B cell (primary cell): ENCODE measurements at regions not wholly inside any gene's neighbourhood (a gene's known extent, or its start where the extent isn't known, plus 50 kb on each side); places are given as distances from the start of the nearest gene placed in this dataset.

ENCODE experiments used
- ATAC-seq: fragments of 200-7000 bp; cut with Tn5 transposase; one replicate; pipeline ENCODE4 v1.10.0; 2021; ENCODE audit warnings: low read depth, mild to moderate bottlenecking, moderate number of reproducible peaks, moderate library complexity
- CTCF ChIA-PET: fragments of 350-600 bp; sonication (Branson Sonifier 250); formaldehyde crosslinking; loops from one replicate; lab custom pipeline; 2021; ENCODE audit warnings: antibody characterized with exemption, inconsistent platforms; lab: Charles Lee
- POLR2A ChIA-PET: fragments of 350-600 bp; sonication (Branson Sonifier 250); formaldehyde crosslinking; loops from one replicate; lab custom pipeline; 2021; ENCODE audit warnings: antibody characterized with exemption; lab: Charles Lee
- DNase-seq: peaks from one replicate; pipeline ENCODE4 v3.0.0; 2013
- H2AFZ ChIP-seq: 2 replicates; pipeline ENCODE4 v1.6.1; 2012; ENCODE audit warnings: mild to moderate bottlenecking, low read depth, low read length; ENCODE audit not compliant: insufficient read depth, poor library complexity, severe bottlenecking
- H3K27ac ChIP-seq, 2 donors: 1 replicate in 1 of 2; 2 replicates in 1 of 2; pipeline ENCODE4 v1.5.1; 2012 to 2013; ENCODE audit warnings: low read length in 2 of 2, mild to moderate bottlenecking in 2 of 2, moderate library complexity in 1 of 2
- H3K27me3 ChIP-seq, 4 experiments: fragments of 200-600 bp in 1 of 4; sonication (generic) in 1 of 4; replicated peaks in 1 of 4; 1 replicate in 2 of 4; 2 replicates in 2 of 4; pipeline versions ENCODE4 v1.6.1 to v1.7.0; 2013 to 2016; ENCODE audit warnings: low read length in 3 of 4, mild to moderate bottlenecking in 2 of 4, mixed read lengths in 1 of 4, moderate library complexity in 1 of 4; ENCODE audit not compliant: insufficient read depth in 4 of 4, control insufficient read depth in 3 of 4; ENCODE audit errors: control extremely low read depth in 1 of 4
- H3K36me3 ChIP-seq, 2 experiments: replicated peaks in 1 of 2; 1 replicate in 1 of 2; 2 replicates in 1 of 2; pipeline versions ENCODE4 v1.6.1 to v1.7.1; 2013; ENCODE audit warnings: low read length in 1 of 2; ENCODE audit not compliant: insufficient read depth in 2 of 2, control insufficient read depth in 1 of 2; ENCODE audit errors: control extremely low read depth in 1 of 2, extremely low read depth in 1 of 2
- H3K4me1 ChIP-seq, 2 donors: fragments of 200-600 bp in 1 of 2; sonication (generic) in 1 of 2; 1 replicate in 1 of 2; 2 replicates in 1 of 2; pipeline versions ENCODE4 v1.5.1 to v1.6.1; 2013 to 2017; ENCODE audit warnings: low read length in 2 of 2; ENCODE audit not compliant: control insufficient read depth in 2 of 2, insufficient read depth in 2 of 2
- H3K4me2 ChIP-seq: replicated peaks from 2 replicates; pipeline ENCODE3; 2012; ENCODE audit warnings: mild to moderate bottlenecking, low read depth, low read length; ENCODE audit not compliant: poor library complexity, severe bottlenecking
- H3K4me3 ChIP-seq, 5 experiments: fragments of 200-600 bp in 1 of 5; sonication (generic) in 1 of 5; 1 replicate in 3 of 5; 2 replicates in 2 of 5; pipeline versions ENCODE4 v1.5.1 to v1.7.0; 2011 to 2016; ENCODE audit warnings: low read length in 4 of 5, mild to moderate bottlenecking in 4 of 5, low read depth in 2 of 5, control low read depth in 1 of 5, moderate library complexity in 1 of 5; ENCODE audit not compliant: insufficient read depth in 1 of 5; ENCODE audit errors: control extremely low read depth in 1 of 5, extremely low read depth in 1 of 5
- H3K79me2 ChIP-seq: fragments of 200-600 bp; sonication (generic); one replicate; pipeline ENCODE4 v1.6.0; 2016; ENCODE audit warnings: low read length; ENCODE audit not compliant: control insufficient read depth, insufficient read depth
- H3K9ac ChIP-seq: fragments of 200-600 bp; sonication (generic); 2 replicates; pipeline ENCODE4 v1.6.1; 2017; ENCODE audit warnings: mild to moderate bottlenecking, low read length, moderate library complexity
- H3K9me3 ChIP-seq, 3 donors: one replicate each; pipeline versions ENCODE4 v1.6.1 to v1.7.1; 2013; ENCODE audit warnings: low read length in 2 of 3; ENCODE audit not compliant: control insufficient read depth in 2 of 3, insufficient read depth in 1 of 3; ENCODE audit errors: control extremely low read depth in 1 of 3
- H4K20me1 ChIP-seq: 2 replicates; pipeline ENCODE4 v1.6.0; 2012; ENCODE audit warnings: mild to moderate bottlenecking, low read length; ENCODE audit not compliant: insufficient read depth, control insufficient read depth, poor library complexity, severe bottlenecking
- H3K27ac Mint-ChIP-seq: one replicate; pipeline ENCODE4 v1.8.0; 2021; ENCODE audit warnings: mixed read lengths
- H3K27me3 Mint-ChIP-seq: one replicate; pipeline ENCODE4 v1.8.0; 2021; ENCODE audit warnings: mixed read lengths
- H3K4me1 Mint-ChIP-seq: one replicate; pipeline ENCODE4 v1.8.0; 2021; ENCODE audit warnings: mixed read lengths
- H3K4me3 Mint-ChIP-seq: one replicate; pipeline ENCODE4 v1.8.0; 2021; ENCODE audit warnings: mixed read lengths
- H3K9me3 Mint-ChIP-seq: one replicate; pipeline ENCODE4 v1.8.0; 2022; ENCODE audit warnings: mixed read lengths; ENCODE audit not compliant: insufficient read depth
- EZH2 ChIP-seq: IDR thresholded peaks from 2 replicates; pipeline ENCODE4 v1.6.1; 2012; ENCODE audit warnings: borderline replicate concordance, low read depth, mild to moderate bottlenecking, moderate library complexity, low read length; ENCODE audit not compliant: insufficient read depth, poor library complexity, severe bottlenecking
- WGBS: methylation state at CpG from one replicate; pipeline ENCODE4 v1.1.5; 2013; ENCODE audit warnings: missing lambda C conversion rate; ENCODE audit not compliant: insufficient coverage; 5-methylcytosine and 5-hydroxymethylcytosine counted together
- intact Hi-C: fragments of 100-400 bp; cut with micrococcal nuclease; formaldehyde crosslinking; loops from one replicate; pipeline ENCODE4 v1.10.0; 2022
- TF ChIP-seq, protein P1 (sequence below): fragments of 200-600 bp; IDR thresholded peaks from one replicate; pipeline ENCODE4 v1.8.0; 2022; ENCODE audit warnings: antibody characterized with exemption, mild to moderate bottlenecking

DNA sequence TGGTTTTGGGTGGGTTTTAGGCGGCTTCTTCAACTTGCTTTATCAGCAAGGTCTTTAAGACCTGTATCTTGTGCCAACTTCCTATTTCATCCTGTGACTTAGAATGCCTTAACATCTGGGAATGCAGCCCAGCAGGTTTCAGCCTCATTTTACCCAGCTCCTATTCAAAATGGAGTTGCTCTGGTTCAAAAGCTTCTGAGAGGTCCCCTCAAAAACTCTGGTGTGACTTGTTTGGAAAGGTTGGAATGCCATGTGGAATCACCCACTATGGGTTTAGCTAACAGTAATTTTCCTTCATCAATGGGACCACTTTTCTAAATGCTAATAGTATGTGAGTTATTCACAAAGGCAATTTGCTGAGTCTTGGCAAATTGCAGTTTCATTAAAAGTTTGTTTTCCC lies 509.4 kb upstream of the SMIM21 start:
- H3K27ac ChIP-seq = no peak overlapping the region
- CTCF ChIA-PET = no interaction called here

DNA sequence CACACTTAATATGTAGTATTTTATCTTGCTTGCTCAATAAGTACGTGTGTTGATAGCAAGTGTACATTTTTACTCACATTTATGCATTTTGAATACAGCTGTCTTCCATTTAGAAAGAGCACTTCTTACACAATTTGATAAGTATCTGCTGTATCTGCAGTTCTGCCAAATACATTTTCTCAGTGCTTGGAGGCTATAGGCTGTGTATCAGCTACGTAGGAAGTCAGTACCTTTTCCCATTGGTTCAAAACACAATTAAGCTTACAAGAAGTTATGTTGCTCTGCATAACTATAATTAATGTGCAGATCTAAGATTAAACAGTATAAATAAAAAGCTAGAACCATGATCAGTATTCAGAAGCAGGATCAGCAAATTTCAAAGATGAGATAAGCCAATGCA lies 503.6 kb upstream of the SMIM21 start:
- Histone ChIP-seq H3K9me3 (no peaks in the 10 kb centered on the region), H3K9ac (no peak overlapping the region), H3K4me1 (no peaks in the 10 kb centered on the region), H3K4me2 (no peak overlapping the region), H3K27ac (no peak overlapping the region), H3K4me3 (no peak overlapping the region), H4K20me1 (no peaks in the 10 kb centered on the region), H2AFZ (no peak overlapping the region), H3K36me3 (no peaks in the 10 kb centered on the region), H3K27me3 (no peaks in the 10 kb centered on the region), H3K79me2 (no peaks in the 10 kb centered on the region)
- ATAC-seq = no peak
- Mint-ChIP-seq H3K27ac (no peak overlapping the region), H3K4me3 (no peak overlapping the region), H3K27me3 (no peaks in the 10 kb centered on the region), H3K4me1 (no peaks in the 10 kb centered on the region), H3K9me3 (peaks cover 2% of the 10 kb centered on the region)
- TF ChIP-seq EZH2 = no peak
- TF ChIP-seq, protein P1, sequence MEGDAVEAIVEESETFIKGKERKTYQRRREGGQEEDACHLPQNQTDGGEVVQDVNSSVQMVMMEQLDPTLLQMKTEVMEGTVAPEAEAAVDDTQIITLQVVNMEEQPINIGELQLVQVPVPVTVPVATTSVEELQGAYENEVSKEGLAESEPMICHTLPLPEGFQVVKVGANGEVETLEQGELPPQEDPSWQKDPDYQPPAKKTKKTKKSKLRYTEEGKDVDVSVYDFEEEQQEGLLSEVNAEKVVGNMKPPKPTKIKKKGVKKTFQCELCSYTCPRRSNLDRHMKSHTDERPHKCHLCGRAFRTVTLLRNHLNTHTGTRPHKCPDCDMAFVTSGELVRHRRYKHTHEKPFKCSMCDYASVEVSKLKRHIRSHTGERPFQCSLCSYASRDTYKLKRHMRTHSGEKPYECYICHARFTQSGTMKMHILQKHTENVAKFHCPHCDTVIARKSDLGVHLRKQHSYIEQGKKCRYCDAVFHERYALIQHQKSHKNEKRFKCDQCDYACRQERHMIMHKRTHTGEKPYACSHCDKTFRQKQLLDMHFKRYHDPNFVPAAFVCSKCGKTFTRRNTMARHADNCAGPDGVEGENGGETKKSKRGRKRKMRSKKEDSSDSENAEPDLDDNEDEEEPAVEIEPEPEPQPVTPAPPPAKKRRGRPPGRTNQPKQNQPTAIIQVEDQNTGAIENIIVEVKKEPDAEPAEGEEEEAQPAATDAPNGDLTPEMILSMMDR = no peak
- no peak for DNase-seq
- ChIA-PET POLR2A (no interaction called here), CTCF (no interaction called here)
- intact Hi-C loops = no loop called here
- no CpG with 5 or more reads among the region's 2 CpGs for WGBS

More for the DNA sequence above, 509.4 kb upstream of the SMIM21 start:
- Mint-ChIP-seq H3K27ac (no peak overlapping the region), H3K4me3 (no peak overlapping the region), H3K4me1 (no peaks in the 10 kb centered on the region), H3K9me3 (peaks cover 6% of the 10 kb centered on the region), H3K27me3 (no peaks in the 10 kb centered on the region)
- no peaks in the 10 kb centered on the region for H4K20me1 ChIP-seq
- no peaks in the 10 kb centered on the region for H3K79me2 ChIP-seq
- no peaks in the 10 kb centered on the region for H3K4me1 ChIP-seq
- no peaks in the 10 kb centered on the region for H3K27me3 ChIP-seq
- no peak overlapping the region for H3K4me3 ChIP-seq
- H3K9ac ChIP-seq = no peak overlapping the region
- H3K4me2 ChIP-seq = no peak overlapping the region
- no peaks in the 10 kb centered on the region for H3K36me3 ChIP-seq
- peaks cover 0 to 2% (median 0%) of the 10 kb centered on the region in 3 donors for H3K9me3 ChIP-seq
- WGBS = no CpG with 5 or more reads among the region's 1 CpG
- no peak for TF ChIP-seq EZH2
- TF ChIP-seq, protein P1 = no peak
- H2AFZ ChIP-seq = no peak overlapping the region
- POLR2A ChIA-PET = no interaction called here
- DNase-seq (no peak), ATAC-seq (no peak)
- intact Hi-C loops = no loop called here
